Upper lobe of right lung (tissue), 1 donor: ENCODE measurements at regions not wholly inside any gene's neighbourhood (a gene's known extent, or its start where the extent isn't known, plus 50 kb on each side); places are given as distances from the start of the nearest gene placed in this dataset.

Experiments
- ATAC-seq: fragments of 200-7000 bp; cut with Tn5 transposase; one replicate; pipeline ENCODE4 v1.9.1; 2020; ENCODE audit warnings: mild to moderate bottlenecking, moderate library complexity
- DNase-seq: peaks from one replicate; pipeline ENCODE4 v3.0.0-alpha.2; 2020
- H3K27ac ChIP-seq: fragments of 200-600 bp; one replicate; pipeline ENCODE4 v1.8.0; 2022
- H3K27me3 ChIP-seq: fragments of 200-600 bp; one replicate; pipeline ENCODE4 v1.8.0; 2022; ENCODE audit warnings: mild to moderate bottlenecking
- H3K36me3 ChIP-seq: fragments of 200-600 bp; one replicate; pipeline ENCODE4 v1.8.0; 2022
- H3K4me1 ChIP-seq: fragments of 200-600 bp; one replicate; pipeline ENCODE4 v1.8.0; 2022
- H3K4me3 ChIP-seq: fragments of 200-600 bp; one replicate; pipeline ENCODE4 v1.8.0; 2022; ENCODE audit warnings: mild to moderate bottlenecking
- H3K9me3 ChIP-seq: fragments of 200-600 bp; one replicate; pipeline ENCODE4 v1.8.0; 2022
- intact Hi-C: fragments of 100-400 bp; cut with DNase I; formaldehyde crosslinking; loops from one replicate; pipeline ENCODE4 v1.11.0; 2022
- TF ChIP-seq, protein P1 (sequence below): fragments of 200-600 bp; IDR thresholded peaks from one replicate; pipeline ENCODE4 v1.8.0; 2022; ENCODE audit warnings: antibody characterized with exemption
- donor health status: DM: no; HTN: yes; CAD: no; lungs with severe emphysema.

DNA sequence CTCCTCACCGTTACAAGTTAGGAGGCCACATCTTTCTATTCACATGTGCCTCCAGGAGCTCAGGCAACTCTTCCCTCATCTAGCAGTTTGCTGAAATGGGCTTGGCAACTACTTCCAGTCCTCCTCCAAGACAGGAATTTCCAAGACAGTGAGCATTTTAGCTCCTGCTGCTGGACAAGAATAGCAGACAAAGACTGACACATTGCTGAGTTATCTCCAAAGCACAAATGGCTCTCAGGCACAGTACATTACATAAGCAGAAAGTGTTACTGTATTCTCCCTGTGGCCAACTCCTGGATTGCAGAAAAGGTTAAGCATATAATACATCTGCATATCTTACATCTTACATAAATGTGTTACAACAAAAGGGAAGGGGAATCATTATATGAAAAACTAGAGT, 83.2 kb upstream of the POU2AF2 start:
- Histone ChIP-seq H3K36me3 (no peaks in the 10 kb centered on the region), H3K4me3 (no peak overlapping the region), H3K27ac (no peak overlapping the region), H3K9me3 (no peaks in the 10 kb centered on the region), H3K4me1 (no peaks in the 10 kb centered on the region), H3K27me3 (no peaks in the 10 kb centered on the region)
- ATAC-seq (no peak), DNase-seq (no peak)
- TF ChIP-seq, protein P1, sequence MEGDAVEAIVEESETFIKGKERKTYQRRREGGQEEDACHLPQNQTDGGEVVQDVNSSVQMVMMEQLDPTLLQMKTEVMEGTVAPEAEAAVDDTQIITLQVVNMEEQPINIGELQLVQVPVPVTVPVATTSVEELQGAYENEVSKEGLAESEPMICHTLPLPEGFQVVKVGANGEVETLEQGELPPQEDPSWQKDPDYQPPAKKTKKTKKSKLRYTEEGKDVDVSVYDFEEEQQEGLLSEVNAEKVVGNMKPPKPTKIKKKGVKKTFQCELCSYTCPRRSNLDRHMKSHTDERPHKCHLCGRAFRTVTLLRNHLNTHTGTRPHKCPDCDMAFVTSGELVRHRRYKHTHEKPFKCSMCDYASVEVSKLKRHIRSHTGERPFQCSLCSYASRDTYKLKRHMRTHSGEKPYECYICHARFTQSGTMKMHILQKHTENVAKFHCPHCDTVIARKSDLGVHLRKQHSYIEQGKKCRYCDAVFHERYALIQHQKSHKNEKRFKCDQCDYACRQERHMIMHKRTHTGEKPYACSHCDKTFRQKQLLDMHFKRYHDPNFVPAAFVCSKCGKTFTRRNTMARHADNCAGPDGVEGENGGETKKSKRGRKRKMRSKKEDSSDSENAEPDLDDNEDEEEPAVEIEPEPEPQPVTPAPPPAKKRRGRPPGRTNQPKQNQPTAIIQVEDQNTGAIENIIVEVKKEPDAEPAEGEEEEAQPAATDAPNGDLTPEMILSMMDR, result no peak
- intact Hi-C loops, result no loop called here

GRCh38 chr11:111157571-111157970, 88.0 kb upstream of the POU2AF2 start:
- DNase-seq (no peak), ATAC-seq (no peak)
- Histone ChIP-seq H3K36me3 (no peaks in the 10 kb centered on the region), H3K4me3 (no peak overlapping the region), H3K9me3 (no peaks in the 10 kb centered on the region), H3K27me3 (no peaks in the 10 kb centered on the region), H3K27ac (no peak overlapping the region), H3K4me1 (no peaks in the 10 kb centered on the region)
- intact Hi-C loops, result no loop called here
- TF ChIP-seq, protein P1, result no peak

DNA sequence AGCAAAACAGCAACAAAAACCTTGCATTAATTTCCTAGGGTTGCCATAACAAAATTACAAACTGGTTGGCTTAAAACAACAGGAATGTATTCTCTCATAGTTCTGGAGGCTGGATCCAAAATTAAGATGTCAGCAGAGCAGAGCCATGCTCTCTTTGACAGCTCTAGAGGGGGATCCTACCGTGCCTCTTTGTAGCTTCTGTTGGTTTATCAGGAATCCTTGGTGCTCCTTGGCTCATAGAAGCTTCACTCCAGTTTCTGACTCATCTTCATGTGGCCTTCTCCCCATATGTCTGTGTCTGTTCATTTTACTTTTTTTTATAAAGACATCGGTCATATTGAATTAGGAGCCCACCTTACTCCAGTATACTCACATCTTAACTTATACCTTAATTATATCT, 90.5 kb upstream of the POU2AF2 start:
- intact Hi-C loops, result no loop called here
- ATAC-seq, result no peak
- TF ChIP-seq, protein P1, result no peak
- no peak overlapping the region for H3K4me3 ChIP-seq
- H3K9me3 ChIP-seq, result no peaks in the 10 kb centered on the region
- DNase-seq, result no peak
- no peak overlapping the region for H3K27ac ChIP-seq
- H3K4me1 ChIP-seq, result no peaks in the 10 kb centered on the region
- no peaks in the 10 kb centered on the region for H3K27me3 ChIP-seq
- H3K36me3 ChIP-seq, result no peaks in the 10 kb centered on the region

DNA sequence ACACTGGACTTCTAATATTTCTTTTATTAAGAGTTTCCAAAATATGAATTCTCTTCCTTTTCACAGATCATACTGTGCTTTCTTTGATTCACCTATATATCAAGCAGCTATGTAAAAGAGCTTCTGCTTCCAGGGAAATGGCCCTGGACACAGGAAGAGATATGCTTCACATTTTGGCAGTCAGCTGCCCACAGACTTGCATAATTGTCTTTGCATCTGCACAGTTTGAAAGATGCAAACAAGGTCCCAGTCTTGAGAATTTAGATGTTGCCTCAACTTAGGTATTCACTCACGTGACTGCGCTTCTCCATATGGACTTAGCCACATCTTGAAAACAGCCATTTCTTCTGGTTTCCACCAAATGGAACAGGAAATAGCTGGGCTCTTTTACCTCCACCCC, 92.3 kb upstream of the POU2AF2 start:
- DNase-seq, result no peak
- Histone ChIP-seq H3K27ac (no peak overlapping the region), H3K9me3 (no peaks in the 10 kb centered on the region), H3K4me3 (no peak overlapping the region), H3K36me3 (no peaks in the 10 kb centered on the region), H3K27me3 (no peaks in the 10 kb centered on the region), H3K4me1 (no peaks in the 10 kb centered on the region)
- ATAC-seq, result no peak
- intact Hi-C loops, result no loop called here
- TF ChIP-seq, protein P1, result no peak

- no peaks in the 10 kb centered on the region for H3K9me3 ChIP-seq
- DNase-seq (no peak), ATAC-seq (no peak)
- TF ChIP-seq, protein P1, result no peak
- intact Hi-C loops, result no loop called here
- no peaks in the 10 kb centered on the region for H3K27me3 ChIP-seq
- no peak overlapping the region for H3K27ac ChIP-seq
- H3K4me3 ChIP-seq, result no peak overlapping the region
- no peaks in the 10 kb centered on the region for H3K4me1 ChIP-seq
- no peaks in the 10 kb centered on the region for H3K36me3 ChIP-seq
These were observed 96.6 kb upstream of the POU2AF2 start for GRCh38 chr11:111148953-111149352.

- Histone ChIP-seq H3K4me3 (no peak overlapping the region), H3K36me3 (no peaks in the 10 kb centered on the region), H3K27me3 (no peaks in the 10 kb centered on the region), H3K4me1 (no peaks in the 10 kb centered on the region), H3K27ac (no peak overlapping the region), H3K9me3 (no peaks in the 10 kb centered on the region)
- ATAC-seq, result no peak
- intact Hi-C loops, result no loop called here
- TF ChIP-seq, protein P1, result no peak
- DNase-seq, result no peak
These were observed 97.4 kb upstream of the POU2AF2 start for GRCh38 chr11:111148121-111148520.
